ENCODE measurements at regions not wholly inside any gene's neighbourhood (a gene's known extent, or its start where the extent isn't known, plus 50 kb on each side); places are given as distances from the start of the nearest gene placed in this dataset.

- TF ChIP-seq, protein P1, sequence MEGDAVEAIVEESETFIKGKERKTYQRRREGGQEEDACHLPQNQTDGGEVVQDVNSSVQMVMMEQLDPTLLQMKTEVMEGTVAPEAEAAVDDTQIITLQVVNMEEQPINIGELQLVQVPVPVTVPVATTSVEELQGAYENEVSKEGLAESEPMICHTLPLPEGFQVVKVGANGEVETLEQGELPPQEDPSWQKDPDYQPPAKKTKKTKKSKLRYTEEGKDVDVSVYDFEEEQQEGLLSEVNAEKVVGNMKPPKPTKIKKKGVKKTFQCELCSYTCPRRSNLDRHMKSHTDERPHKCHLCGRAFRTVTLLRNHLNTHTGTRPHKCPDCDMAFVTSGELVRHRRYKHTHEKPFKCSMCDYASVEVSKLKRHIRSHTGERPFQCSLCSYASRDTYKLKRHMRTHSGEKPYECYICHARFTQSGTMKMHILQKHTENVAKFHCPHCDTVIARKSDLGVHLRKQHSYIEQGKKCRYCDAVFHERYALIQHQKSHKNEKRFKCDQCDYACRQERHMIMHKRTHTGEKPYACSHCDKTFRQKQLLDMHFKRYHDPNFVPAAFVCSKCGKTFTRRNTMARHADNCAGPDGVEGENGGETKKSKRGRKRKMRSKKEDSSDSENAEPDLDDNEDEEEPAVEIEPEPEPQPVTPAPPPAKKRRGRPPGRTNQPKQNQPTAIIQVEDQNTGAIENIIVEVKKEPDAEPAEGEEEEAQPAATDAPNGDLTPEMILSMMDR (IDR thresholded peaks at IDR 0.05), result no peak
- no peak for TF ChIP-seq EZH2 (IDR thresholded peaks at IDR 0.05)
Measured at GRCh38 chr1:5505944-5506343, 486.3 kb downstream of the NPHP4 start.

Measured in neural progenitor cell (in vitro differentiated cells).